ENCODE measurements at regions not wholly inside any gene's neighbourhood (a gene's known extent, or its start where the extent isn't known, plus 50 kb on each side); places are given as distances from the start of the nearest gene placed in this dataset.

- TF ChIP-seq CTCF (IDR thresholded peaks at IDR 0.05; ENCODE audit: poor library complexity, severe bottlenecking) = no peak
- no peak for TF ChIP-seq POLR2AphosphoS5 (IDR thresholded peaks at IDR 0.05)
These were observed 541.1 kb downstream of the NR2F1-AS1 start for GRCh38 chr5:93039888-93040287.
